Fibroblast of lung (primary cell): ENCODE measurements at regions not wholly inside any gene's neighbourhood (a gene's known extent, or its start where the extent isn't known, plus 50 kb on each side); places are given as distances from the start of the nearest gene placed in this dataset.

Experiments
- DNase-seq, 2 donors: peaks; one replicate each; pipeline versions ENCODE4 v3.0.0 to v3.0.0-alpha.2; 2010; ENCODE audit warnings: low read depth in 2 of 2
- H2AFZ ChIP-seq: 2 replicates; pipeline ENCODE4 v1.5.1; 2012; ENCODE audit warnings: low read length, control low read depth, inconsistent platforms
- H3K27ac ChIP-seq: 2 replicates; pipeline ENCODE4 v1.5.1; 2011; ENCODE audit warnings: low read length, control low read depth; ENCODE audit not compliant: insufficient read depth
- H3K27me3 ChIP-seq: 2 replicates; pipeline ENCODE4 v1.5.1; 2011; ENCODE audit warnings: mild to moderate bottlenecking, low read length; ENCODE audit not compliant: control insufficient read depth, insufficient read depth
- H3K36me3 ChIP-seq: 2 replicates; pipeline ENCODE4 v1.5.1; 2011; ENCODE audit warnings: low read length; ENCODE audit not compliant: control insufficient read depth, insufficient read depth
- H3K4me1 ChIP-seq: 2 replicates; pipeline ENCODE4 v1.5.1; 2011; ENCODE audit warnings: low read length; ENCODE audit not compliant: control insufficient read depth, insufficient read depth; ENCODE audit errors: extremely low read depth
- H3K4me2 ChIP-seq: 2 replicates; pipeline ENCODE4 v1.5.1; 2011; ENCODE audit warnings: low read length, control low read depth; ENCODE audit not compliant: insufficient read depth; ENCODE audit errors: extremely low read depth
- H3K4me3 ChIP-seq, 4 experiments: fragments of 200-600 bp in 1 of 4; sonication (generic) in 1 of 4; replicated peaks in 1 of 4; 2 replicates each; pipeline ENCODE4 v1.5.1; 2011 to 2016; ENCODE audit warnings: low read length in 4 of 4, low read depth in 3 of 4, mild to moderate bottlenecking in 3 of 4, control low read depth in 2 of 4, inconsistent platforms in 1 of 4, mixed read lengths in 1 of 4; ENCODE audit not compliant: insufficient read depth in 1 of 4; ENCODE audit errors: control extremely low read depth in 1 of 4
- H3K79me2 ChIP-seq: 2 replicates; pipeline ENCODE4 v1.5.1; 2012; ENCODE audit warnings: mild to moderate bottlenecking, low read length, inconsistent platforms; ENCODE audit not compliant: control insufficient read depth, insufficient read depth
- H3K9ac ChIP-seq: 2 replicates; pipeline ENCODE4 v1.5.1; 2011; ENCODE audit warnings: mild to moderate bottlenecking, low read length, control low read depth; ENCODE audit not compliant: insufficient read depth
- H3K9me3 ChIP-seq: 2 replicates; pipeline ENCODE4 v1.5.1; 2012; ENCODE audit warnings: low read depth, low read length; ENCODE audit not compliant: control insufficient read depth, insufficient read depth
- H4K20me1 ChIP-seq: 2 replicates; pipeline ENCODE4 v1.5.1; 2011; ENCODE audit warnings: low read length; ENCODE audit not compliant: control insufficient read depth, insufficient read depth; ENCODE audit errors: extremely low read depth
- EZH2 ChIP-seq: IDR thresholded peaks from 2 replicates; pipeline ENCODE4 v1.5.1; 2012; ENCODE audit warnings: low read length, control low read depth, mild to moderate bottlenecking; ENCODE audit errors: missing control alignments
- TF ChIP-seq, protein P1 (sequence below), 2 donors: IDR thresholded peaks in 1 of 2; conservative IDR thresholded peaks in 1 of 2; 1 replicate in 1 of 2; 2 replicates in 1 of 2; pipeline ENCODE4 v1.5.1; 2011 to 2012; ENCODE audit warnings: low read length in 2 of 2, control low read depth in 1 of 2, inconsistent platforms in 1 of 2, low read depth in 1 of 2, mild to moderate bottlenecking in 1 of 2

GRCh38 chr4:149987330-149988086, 90.7 kb upstream of the DCLK2 start:
- no peaks in the 10 kb centered on the region for H3K27me3 ChIP-seq
- H3K4me2 ChIP-seq, result no peak overlapping the region
- no peaks in the 10 kb centered on the region for H4K20me1 ChIP-seq
- no peak for TF ChIP-seq EZH2
- TF ChIP-seq, protein P1, sequence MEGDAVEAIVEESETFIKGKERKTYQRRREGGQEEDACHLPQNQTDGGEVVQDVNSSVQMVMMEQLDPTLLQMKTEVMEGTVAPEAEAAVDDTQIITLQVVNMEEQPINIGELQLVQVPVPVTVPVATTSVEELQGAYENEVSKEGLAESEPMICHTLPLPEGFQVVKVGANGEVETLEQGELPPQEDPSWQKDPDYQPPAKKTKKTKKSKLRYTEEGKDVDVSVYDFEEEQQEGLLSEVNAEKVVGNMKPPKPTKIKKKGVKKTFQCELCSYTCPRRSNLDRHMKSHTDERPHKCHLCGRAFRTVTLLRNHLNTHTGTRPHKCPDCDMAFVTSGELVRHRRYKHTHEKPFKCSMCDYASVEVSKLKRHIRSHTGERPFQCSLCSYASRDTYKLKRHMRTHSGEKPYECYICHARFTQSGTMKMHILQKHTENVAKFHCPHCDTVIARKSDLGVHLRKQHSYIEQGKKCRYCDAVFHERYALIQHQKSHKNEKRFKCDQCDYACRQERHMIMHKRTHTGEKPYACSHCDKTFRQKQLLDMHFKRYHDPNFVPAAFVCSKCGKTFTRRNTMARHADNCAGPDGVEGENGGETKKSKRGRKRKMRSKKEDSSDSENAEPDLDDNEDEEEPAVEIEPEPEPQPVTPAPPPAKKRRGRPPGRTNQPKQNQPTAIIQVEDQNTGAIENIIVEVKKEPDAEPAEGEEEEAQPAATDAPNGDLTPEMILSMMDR (conservative IDR thresholded peaks at IDR 0.05 in 1 of 2, IDR thresholded peaks at IDR 0.05 in 1 of 2; ENCODE audit: low read depth in 1 of 2, low read length in 2 of 2), result no peak
- no peaks in the 10 kb centered on the region for H3K9me3 ChIP-seq
- no peaks in the 10 kb centered on the region for H3K36me3 ChIP-seq
- no peaks in the 10 kb centered on the region for H3K4me1 ChIP-seq
- no peak overlapping the region for H2AFZ ChIP-seq
- no peak overlapping the region for H3K4me3 ChIP-seq
- H3K27ac ChIP-seq, result no peak overlapping the region
- no peak overlapping the region for H3K9ac ChIP-seq
- H3K79me2 ChIP-seq, result no peaks in the 10 kb centered on the region
- DNase-seq, result peak in 1 of 2 donors; percentile 22

GRCh38 chr4:149988087-149988410, 90.2 kb upstream of the DCLK2 start:
- no peak overlapping the region for H3K27ac ChIP-seq
- DNase-seq, result no peak
- no peaks in the 10 kb centered on the region for H3K36me3 ChIP-seq
- H3K4me2 ChIP-seq, result no peak overlapping the region
- TF ChIP-seq EZH2, result no peak
- TF ChIP-seq, protein P1 (conservative IDR thresholded peaks at IDR 0.05 in 1 of 2, IDR thresholded peaks at IDR 0.05 in 1 of 2; ENCODE audit: low read depth in 1 of 2, low read length in 2 of 2), result no peak
- H3K9ac ChIP-seq, result no peak overlapping the region
- H3K4me1 ChIP-seq, result no peaks in the 10 kb centered on the region
- H3K4me3 ChIP-seq, result no peak overlapping the region
- no peaks in the 10 kb centered on the region for H3K9me3 ChIP-seq
- H3K27me3 ChIP-seq, result no peaks in the 10 kb centered on the region
- H2AFZ ChIP-seq, result no peak overlapping the region
- H4K20me1 ChIP-seq, result no peaks in the 10 kb centered on the region
- H3K79me2 ChIP-seq, result no peaks in the 10 kb centered on the region

- Histone ChIP-seq H3K4me2 (no peak overlapping the region), H3K9me3 (no peaks in the 10 kb centered on the region), H2AFZ (no peak overlapping the region), H3K4me3 (no peak overlapping the region), H3K4me1 (no peaks in the 10 kb centered on the region), H3K27ac (no peak overlapping the region), H3K9ac (no peak overlapping the region), H3K36me3 (no peaks in the 10 kb centered on the region), H4K20me1 (no peaks in the 10 kb centered on the region), H3K79me2 (no peaks in the 10 kb centered on the region), H3K27me3 (no peaks in the 10 kb centered on the region)
- TF ChIP-seq, protein P1 (conservative IDR thresholded peaks at IDR 0.05 in 1 of 2, IDR thresholded peaks at IDR 0.05 in 1 of 2; ENCODE audit: low read depth in 1 of 2, low read length in 2 of 2), result no peak
- no peak for TF ChIP-seq EZH2
- DNase-seq, result peak in 1 of 2 donors; percentile 90
Observed at GRCh38 chr4:149993030-149993429, 85.2 kb upstream of the DCLK2 start.
